RWPE2 (cell line): ENCODE measurements at regions not wholly inside any gene's neighbourhood (a gene's known extent, or its start where the extent isn't known, plus 50 kb on each side); places are given as distances from the start of the nearest gene placed in this dataset.

Source experiments
- ATAC-seq: fragments of 200-7000 bp; cut with Tn5 transposase; 3 replicates; pipeline ENCODE4 v1.9.1; 2021; ENCODE audit warnings: low read depth
- DNase-seq: peaks from one replicate; pipeline ENCODE4 v3.0.0-alpha.2; 2020; ENCODE audit warnings: low spot score
- H3K27ac ChIP-seq: fragments of 450-650 bp; 2 replicates; pipeline ENCODE4 v1.5.1; 2017; ENCODE audit warnings: mild to moderate bottlenecking; ENCODE audit not compliant: poor library complexity, severe bottlenecking
- H3K27me3 ChIP-seq: fragments of 250-450 bp; sonication (Bioruptor Pico); 2 replicates; pipeline ENCODE4 v1.5.1; 2021; ENCODE audit warnings: mild to moderate bottlenecking, moderate library complexity; ENCODE audit not compliant: insufficient read depth, poor library complexity, severe bottlenecking
- H3K36me3 ChIP-seq: fragments of 250-450 bp; sonication (Bioruptor Pico); 2 replicates; pipeline ENCODE4 v1.5.1; 2020; ENCODE audit warnings: low read depth, mild to moderate bottlenecking, moderate library complexity
- H3K4me1 ChIP-seq: fragments of 250-450 bp; sonication (Bioruptor Pico); 2 replicates; pipeline ENCODE4 v1.5.1; 2021; ENCODE audit warnings: mild to moderate bottlenecking, moderate library complexity; ENCODE audit not compliant: insufficient read depth, poor library complexity, severe bottlenecking
- H3K4me3 ChIP-seq: fragments of 250-450 bp; sonication (Bioruptor Pico); 2 replicates; pipeline ENCODE4 v1.5.1; 2021; ENCODE audit warnings: mild to moderate bottlenecking, moderate library complexity; ENCODE audit not compliant: severe bottlenecking
- H3K9me3 ChIP-seq: fragments of 250-450 bp; sonication (Bioruptor Pico); 2 replicates; pipeline ENCODE4 v1.5.1; 2021; ENCODE audit warnings: mild to moderate bottlenecking, moderate library complexity; ENCODE audit not compliant: severe bottlenecking
- CTCF ChIP-seq: fragments of 450-650 bp; IDR thresholded peaks from one replicate; pipeline ENCODE4 v1.5.1; 2017; ENCODE audit warnings: mild to moderate bottlenecking, moderate library complexity; ENCODE audit not compliant: poor library complexity, severe bottlenecking

- no peak for TF ChIP-seq CTCF
- H3K36me3 ChIP-seq: no peaks in the 10 kb centered on the region
- no peaks in the 10 kb centered on the region for H3K4me1 ChIP-seq
- H3K27ac ChIP-seq: no peak overlapping the region
- peaks cover 17% of the 10 kb centered on the region for H3K27me3 ChIP-seq
- H3K4me3 ChIP-seq: no peak overlapping the region
- no peak for ATAC-seq
- H3K9me3 ChIP-seq: no peaks in the 10 kb centered on the region
- DNase-seq: no peak
These were observed 95.1 kb downstream of the SOX9 start for GRCh38 chr17:72215928-72216327.

- H3K27me3 ChIP-seq: peaks cover 17% of the 10 kb centered on the region
- H3K36me3 ChIP-seq: no peaks in the 10 kb centered on the region
- TF ChIP-seq CTCF: no peak
- no peaks in the 10 kb centered on the region for H3K4me1 ChIP-seq
- no peaks in the 10 kb centered on the region for H3K9me3 ChIP-seq
- no peak overlapping the region for H3K27ac ChIP-seq
- no peak for ATAC-seq
- H3K4me3 ChIP-seq: no peak overlapping the region
- no peak for DNase-seq
These were observed 98.5 kb downstream of the SOX9 start for GRCh38 chr17:72219137-72219823.

- Histone ChIP-seq H3K27me3 (peaks cover 17% of the 10 kb centered on the region), H3K9me3 (no peaks in the 10 kb centered on the region), H3K27ac (no peak overlapping the region), H3K4me1 (no peaks in the 10 kb centered on the region), H3K36me3 (no peaks in the 10 kb centered on the region), H3K4me3 (no peak overlapping the region)
- no peak for ATAC-seq
- no peak for TF ChIP-seq CTCF
- no peak for DNase-seq
These were observed 99.1 kb downstream of the SOX9 start for GRCh38 chr17:72219824-72220493.

- Histone ChIP-seq H3K9me3 (no peaks in the 10 kb centered on the region), H3K27ac (no peak overlapping the region), H3K4me1 (no peaks in the 10 kb centered on the region), H3K4me3 (no peak overlapping the region), H3K27me3 (peaks cover 17% of the 10 kb centered on the region), H3K36me3 (no peaks in the 10 kb centered on the region)
- ATAC-seq (no peak), DNase-seq (no peak)
- TF ChIP-seq CTCF: no peak
These were observed 102.0 kb downstream of the SOX9 start for GRCh38 chr17:72222661-72223380.
